Stimulated activated CD4-positive, alpha-beta T cell treated with anti-CD3 and anti-CD28 coated beads, TNF-alpha, amount 100 ng/mL, for 1 hour (primary cell): ENCODE measurements at regions not wholly inside any gene's neighbourhood (a gene's known extent, or its start where the extent isn't known, plus 50 kb on each side); places are given as distances from the start of the nearest gene placed in this dataset.
"Not testable (repeated sequence)": the region's sequence is repeated elsewhere in the genome, so short reads cannot be mapped to it uniquely, and the experiment has no call there.

Experiments
- DNase-seq, 3 donors: peaks; one replicate each; pipeline ENCODE4 v3.0.0-alpha.2; 2020; ENCODE audit warnings: low read depth in 3 of 3, low spot score in 1 of 3

DNA sequence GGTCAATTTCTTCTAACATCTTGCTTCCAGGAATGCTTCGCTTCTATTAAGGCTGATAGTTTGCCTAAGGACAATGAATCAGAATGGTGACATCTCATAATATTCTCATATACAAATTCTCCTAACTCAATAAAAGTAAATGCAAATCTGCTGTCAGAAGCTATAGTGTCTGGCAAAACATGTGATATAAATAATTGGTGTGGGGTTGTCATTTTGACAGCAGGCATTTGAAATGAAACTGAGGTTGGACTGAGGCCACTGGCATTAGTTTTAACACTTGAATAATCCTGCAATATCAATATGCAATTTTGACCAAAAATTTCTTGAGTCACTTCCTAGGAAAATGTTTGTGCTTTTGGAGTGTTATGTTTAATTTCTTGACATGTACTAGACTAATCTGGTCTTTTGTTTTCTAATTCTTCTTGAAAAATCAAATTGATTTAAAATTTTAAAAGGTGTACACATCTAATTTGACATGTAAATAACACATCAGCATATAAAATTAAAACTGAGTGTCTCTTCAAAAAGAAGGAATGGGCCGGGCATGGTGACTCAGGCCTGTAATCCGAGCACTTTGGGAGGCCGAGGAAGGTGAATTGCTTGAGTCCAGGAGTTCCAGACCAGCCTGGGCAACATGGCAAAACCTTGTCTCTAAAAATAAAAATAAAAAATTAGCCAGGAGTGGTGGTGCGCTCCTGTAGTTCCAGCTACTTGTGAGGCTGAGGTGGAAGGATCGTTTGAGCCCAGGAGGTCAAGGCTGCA, 92.3 kb upstream of the BTG1 start:
- DNase-seq, result no peak

GRCh38 chr12:92237262-92237661, 91.6 kb upstream of the BTG1 start:
- DNase-seq, result no peak

- DNase-seq, result no peak
Observed at GRCh38 chr12:92235703-92236472, 90.2 kb upstream of the BTG1 start.

DNA sequence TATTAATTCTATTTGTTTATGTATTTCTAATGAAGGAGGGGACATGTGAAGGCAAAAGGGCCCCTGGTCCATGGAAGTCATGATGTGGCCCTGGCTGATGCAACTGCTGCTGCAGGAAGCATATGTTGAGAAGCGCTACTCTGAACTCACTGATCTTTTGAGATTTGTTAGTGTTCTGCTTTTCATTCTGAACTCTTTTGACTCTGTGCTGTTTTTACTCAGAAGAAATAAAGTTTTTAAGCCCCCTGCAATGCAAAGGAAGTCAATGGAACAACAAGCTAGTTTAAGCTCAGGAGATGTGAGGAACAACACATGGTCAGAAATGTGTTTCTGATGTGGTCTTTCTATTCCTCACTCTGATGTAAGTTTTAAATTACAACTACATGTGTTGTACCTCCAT, 88.9 kb upstream of the BTG1 start:
- no peak for DNase-seq

DNA sequence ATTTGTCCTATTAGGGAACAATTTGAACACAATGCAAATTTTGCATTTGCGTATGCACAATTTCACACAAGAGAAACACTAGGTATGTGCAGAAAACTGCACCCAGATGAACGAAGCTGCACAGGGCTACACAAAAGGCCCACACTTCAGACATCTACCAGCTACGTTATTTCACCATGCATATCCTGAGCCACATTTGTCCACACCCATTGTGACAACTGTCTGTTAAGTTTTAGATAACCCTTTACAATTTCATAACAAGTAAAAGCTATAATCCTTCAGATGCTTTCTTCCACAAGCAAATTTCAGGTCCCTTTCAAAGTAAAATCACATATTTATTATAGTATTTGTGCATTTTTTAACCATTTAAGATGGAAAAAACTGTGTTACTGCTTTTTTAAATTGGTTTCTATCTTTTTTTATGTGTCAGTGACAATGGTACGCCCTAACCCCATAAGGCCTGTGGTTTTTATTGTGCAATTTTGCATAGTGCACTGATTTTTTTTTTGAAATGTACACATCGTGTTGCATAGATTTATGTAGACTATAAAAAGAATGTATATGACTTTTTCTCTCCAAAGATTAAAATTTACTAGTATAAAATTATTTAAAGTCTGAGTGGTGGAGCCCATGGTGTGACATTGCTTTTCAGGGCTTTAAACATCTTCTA, 87.8 kb upstream of the BTG1 start:
- no peak for DNase-seq

GRCh38 chr12:92232371-92232932, 86.8 kb upstream of the BTG1 start:
- DNase-seq, result not testable (repeated sequence)

GRCh38 chr12:92231945-92232344, 86.3 kb upstream of the BTG1 start:
- DNase-seq, result not testable (repeated sequence)

DNA sequence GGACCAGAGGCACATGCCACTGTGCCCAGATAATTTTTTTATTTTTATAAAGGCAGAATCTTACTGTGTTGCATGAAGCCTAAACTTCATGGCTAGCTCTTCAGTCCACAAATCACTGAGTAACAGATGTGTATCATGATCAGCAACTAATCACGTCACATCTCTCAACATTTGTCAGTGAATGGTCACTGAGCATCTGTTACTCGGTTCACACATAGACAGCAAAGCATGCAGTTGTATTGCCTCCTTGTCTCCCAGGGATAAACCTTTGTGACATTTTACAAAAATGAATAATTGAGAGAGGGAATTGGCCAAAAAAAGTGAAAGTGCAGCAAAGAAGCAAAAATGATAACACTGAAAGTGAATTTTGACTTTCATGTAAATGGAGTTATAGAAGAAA, 85.9 kb upstream of the BTG1 start:
- not testable (repeated sequence) for DNase-seq

GRCh38 chr12:92229381-92229780, 83.7 kb upstream of the BTG1 start:
- no peak for DNase-seq

GRCh38 chr12:92226961-92227360, 81.3 kb upstream of the BTG1 start:
- DNase-seq, result no peak

GRCh38 chr12:92226071-92226661, 80.5 kb upstream of the BTG1 start:
- no peak for DNase-seq

DNA sequence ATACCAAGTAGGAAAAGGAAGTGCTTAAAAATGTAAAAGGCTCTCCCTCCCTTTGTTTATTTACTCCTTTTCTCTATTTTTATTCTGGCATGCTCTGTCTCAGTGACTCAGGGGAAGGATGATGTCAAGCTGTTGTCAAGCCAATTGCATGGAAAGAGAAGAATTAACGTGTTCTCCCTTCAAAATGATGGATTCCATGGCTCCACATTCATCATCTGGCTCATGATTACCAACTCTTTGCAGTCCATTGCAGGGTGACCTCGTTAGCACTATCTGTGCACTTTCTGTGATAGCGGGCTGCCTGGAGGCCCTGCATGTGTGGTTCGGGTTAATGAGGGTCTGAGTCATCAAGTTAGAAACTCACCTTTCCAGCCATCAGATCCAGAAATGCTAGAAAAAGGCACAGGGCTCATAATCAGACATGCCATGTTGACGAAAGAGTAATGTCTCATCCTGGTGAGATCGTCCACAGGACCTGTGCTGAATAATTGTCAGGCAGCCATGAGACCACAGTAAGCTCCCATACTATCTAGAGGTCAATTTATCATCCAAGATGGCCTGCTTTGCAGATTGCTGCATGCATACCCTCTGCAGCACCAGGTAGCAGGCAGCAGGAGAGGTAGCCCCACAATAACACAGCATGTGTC, 79.2 kb upstream of the BTG1 start:
- DNase-seq, result no peak

DNA sequence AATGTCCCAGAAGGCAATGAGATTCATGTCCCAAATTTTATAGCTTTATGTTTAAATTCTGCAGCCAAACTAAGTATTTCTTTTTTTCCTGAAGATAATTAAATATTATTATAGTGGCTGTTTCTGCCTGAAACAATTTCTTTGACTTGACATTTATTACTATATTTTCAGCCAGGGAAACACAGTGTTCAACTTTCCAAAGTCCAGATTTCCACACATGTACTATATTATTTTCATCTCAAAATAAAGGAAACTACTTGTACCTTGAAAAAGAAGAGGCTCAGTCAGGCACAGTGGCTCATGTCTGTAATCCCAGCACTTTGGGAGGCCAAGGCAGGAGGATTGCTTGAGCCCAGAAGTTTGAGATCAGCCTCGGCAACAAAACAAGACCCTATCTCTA, 77.8 kb upstream of the BTG1 start:
- DNase-seq, result no peak

DNA sequence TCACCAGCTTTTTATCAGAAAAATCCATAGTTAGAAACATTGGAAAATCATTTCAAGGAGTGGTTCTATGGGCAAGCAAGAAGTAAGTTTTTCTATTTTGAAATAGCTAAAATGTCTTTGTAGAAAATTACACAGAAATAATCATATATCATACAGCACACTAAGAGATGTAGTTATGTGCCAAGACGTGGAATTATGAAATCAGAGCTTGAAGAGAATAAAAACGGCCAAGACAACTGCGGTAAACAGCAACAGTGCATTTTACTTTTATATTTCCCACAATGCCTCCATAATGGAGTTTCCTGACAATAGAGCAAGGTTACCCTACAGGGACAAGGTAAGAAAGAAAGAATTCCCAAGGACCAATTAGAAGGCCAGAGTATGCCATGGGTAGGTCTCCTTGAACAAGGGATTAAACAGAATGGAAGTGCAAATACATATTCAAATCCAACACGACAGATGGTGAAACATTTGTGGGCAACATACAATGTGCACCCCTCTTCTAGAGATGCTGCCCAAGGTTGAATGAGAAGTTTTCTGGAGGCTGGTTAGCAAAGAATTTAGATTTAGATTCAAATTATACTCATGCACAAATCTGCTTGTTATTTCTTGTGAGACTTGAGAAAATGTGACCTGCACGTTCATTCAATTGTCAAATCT, 76.1 kb upstream of the BTG1 start:
- no peak for DNase-seq

- DNase-seq, result no peak
Observed at GRCh38 chr12:92218394-92219077, 72.9 kb upstream of the BTG1 start.

DNA sequence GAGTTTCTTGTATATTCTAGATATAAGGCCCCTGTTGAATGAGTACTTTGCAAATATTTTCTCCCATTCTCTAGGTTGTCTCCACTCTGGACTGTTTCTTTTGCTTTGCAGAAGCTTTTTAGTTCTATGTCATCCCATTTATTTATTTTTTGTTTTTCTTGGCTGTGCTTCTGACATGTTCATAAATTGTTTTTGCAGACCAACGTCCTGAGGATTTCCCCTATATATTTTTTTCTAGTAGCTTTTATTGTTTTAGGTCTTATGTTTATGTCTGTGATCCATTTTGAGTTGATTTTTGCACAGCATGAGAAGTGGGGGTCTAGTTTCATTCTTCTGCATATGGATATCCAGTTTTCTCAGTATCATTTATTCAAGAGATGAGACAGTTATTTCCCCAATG, 70.4 kb upstream of the BTG1 start:
- no peak for DNase-seq

- no peak for DNase-seq
Observed at GRCh38 chr12:92215358-92215757, 69.7 kb upstream of the BTG1 start.

- DNase-seq, result no peak
Observed at GRCh38 chr12:92213166-92213565, 67.5 kb upstream of the BTG1 start.

- DNase-seq, result no peak
Observed at GRCh38 chr12:92210071-92210470, 64.4 kb upstream of the BTG1 start.

- DNase-seq, result no peak
Observed at GRCh38 chr12:92208613-92209121, 63.0 kb upstream of the BTG1 start.
